Panc1 (cell line): ENCODE measurements at regions not wholly inside any gene's neighbourhood (a gene's known extent, or its start where the extent isn't known, plus 50 kb on each side); places are given as distances from the start of the nearest gene placed in this dataset.

Source experiments
- ATAC-seq: fragments of 200-7000 bp; cut with Tn5 transposase; 2 replicates; pipeline ENCODE4 v1.9.1; 2020; ENCODE audit warnings: mild to moderate bottlenecking, moderate library complexity
- BruUV-seq: library from RNA; stranded (reverse); fragments of 400-500 nt; replicated peaks from 2 replicates; lab custom pipeline; 2021; lab: Mats Ljungman, UMichigan
- CTCF ChIA-PET: fragments of 300-600 bp; sonication (Branson Sonifier 250); formaldehyde crosslinking; loops from one replicate; lab custom pipeline; 2022; ENCODE audit warnings: antibody characterized with exemption; lab: Charles Lee
- POLR2A ChIA-PET: fragments of 300-600 bp; sonication (Branson Sonifier 250); formaldehyde crosslinking; loops from one replicate; lab custom pipeline; 2022; ENCODE audit warnings: antibody characterized with exemption; lab: Charles Lee
- DNase-seq: peaks from one replicate; pipeline ENCODE4 v3.0.0-alpha.2; 2010; ENCODE audit warnings: low read depth, low spot score
- H3K27ac ChIP-seq: 2 replicates; pipeline ENCODE4 v1.5.1; 2011; ENCODE audit warnings: mild to moderate bottlenecking, low read length, inconsistent platforms
- H3K27me3 ChIP-seq: fragments of 200-500 bp; sonication (Bioruptor generic); 2 replicates; pipeline ENCODE4 v1.6.0; 2014; ENCODE audit warnings: low read length, inconsistent platforms; ENCODE audit not compliant: control insufficient read depth, insufficient read depth
- H3K36me3 ChIP-seq: fragments of 200-500 bp; sonication (Bioruptor generic); 2 replicates; pipeline ENCODE4 v1.5.1; 2014; ENCODE audit warnings: inconsistent platforms, mild to moderate bottlenecking, low read length, moderate library complexity; ENCODE audit not compliant: control insufficient read depth, insufficient read depth
- H3K4me1 ChIP-seq: 2 replicates; pipeline ENCODE4 v1.5.1; 2011; ENCODE audit warnings: inconsistent platforms, mild to moderate bottlenecking, low read length, moderate library complexity; ENCODE audit not compliant: control insufficient read depth, insufficient read depth
- H3K4me3 ChIP-seq, 2 experiments: 2 replicates each; pipeline ENCODE4 v1.5.1; 2011 to 2012; ENCODE audit warnings: low read depth in 2 of 2, low read length in 2 of 2, mild to moderate bottlenecking in 2 of 2, inconsistent platforms in 1 of 2, moderate library complexity in 1 of 2
- H3K9me3 ChIP-seq: fragments of 200-500 bp; sonication (Bioruptor generic); 2 replicates; pipeline ENCODE4 v1.5.1; 2014; ENCODE audit warnings: low read depth, mild to moderate bottlenecking, inconsistent platforms, low read length, moderate library complexity; ENCODE audit not compliant: control insufficient read depth, insufficient read depth
- POLR2AphosphoS5 ChIP-seq: IDR thresholded peaks from 2 replicates; pipeline ENCODE4 v1.6.1; 2012; ENCODE audit warnings: mild to moderate bottlenecking, low read depth, low read length, moderate library complexity
- SIN3A ChIP-seq: IDR thresholded peaks from 2 replicates; pipeline ENCODE4 v1.6.1; 2012; ENCODE audit warnings: low read depth, mild to moderate bottlenecking, low read length, moderate library complexity, borderline replicate concordance; ENCODE audit not compliant: insufficient read depth
- TCF7L2 ChIP-seq: IDR thresholded peaks from 2 replicates; pipeline ENCODE4 v1.6.1; 2011; ENCODE audit warnings: mild to moderate bottlenecking, low read depth, low read length, inconsistent platforms
- in situ Hi-C: cut with HindIII; loops from 2 replicates; pipeline ENCODE4 v1.10.0; 2016; ENCODE audit warnings: low sequenced_read_pairs, low pct_unique_long_range_greater_than_20kb
- intact Hi-C: fragments of 100-400 bp; cut with micrococcal nuclease; formaldehyde crosslinking; loops from one replicate; pipeline ENCODE4 v1.10.0; 2022; ENCODE audit not compliant: unreplicated experiment
- TF ChIP-seq, protein P1 (sequence below): fragments of 450-650 bp; IDR thresholded peaks from 2 replicates; pipeline ENCODE4 v1.5.1; 2017; ENCODE audit warnings: mild to moderate bottlenecking
- TF ChIP-seq, protein P2 (sequence below), 2 experiments: IDR thresholded peaks; 2 replicates each; pipeline ENCODE4 v1.6.1; 2011 to 2012; ENCODE audit warnings: low read depth in 2 of 2, control low read depth in 1 of 2, low read length in 1 of 2, mild to moderate bottlenecking in 1 of 2, moderate library complexity in 1 of 2; ENCODE audit not compliant: insufficient read depth in 1 of 2

DNA sequence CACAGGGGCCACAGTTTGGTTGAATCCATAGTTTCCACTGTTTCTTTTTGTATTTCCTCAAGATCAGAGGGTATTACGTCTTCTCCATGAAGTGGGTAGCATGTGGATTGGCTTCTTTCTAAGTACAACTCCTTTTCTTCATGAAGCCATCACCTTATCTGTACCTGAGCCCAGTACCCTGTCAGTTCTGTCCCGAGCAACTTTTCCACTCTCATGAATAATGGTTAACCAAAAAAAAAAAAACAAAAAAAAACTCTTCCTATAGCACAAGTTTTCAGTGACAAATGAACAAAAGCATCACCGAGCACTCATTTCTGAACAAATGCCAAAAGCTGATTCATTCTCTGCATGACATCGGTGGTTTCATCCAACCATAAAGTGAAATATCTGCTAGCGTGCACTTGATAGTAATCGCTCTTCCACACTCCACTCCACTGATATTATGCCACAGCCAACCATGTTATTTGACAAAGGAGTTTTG, 53.0 kb upstream of the CCDC150 start:
- Histone ChIP-seq H3K9me3 (no peaks in the 10 kb centered on the region), H3K4me1 (peaks cover 21% of the 10 kb centered on the region), H3K4me3 (no peak overlapping the region), H3K36me3 (no peaks in the 10 kb centered on the region), H3K27me3 (no peaks in the 10 kb centered on the region), H3K27ac (no peak overlapping the region)
- in situ Hi-C loops: no loop called here
- DNase-seq (no peak), ATAC-seq (peak; percentile 62; the same call in 1 of the 2 replicates)
- ChIA-PET CTCF (interaction anchor here (0.7 kb wide), 1 partner anchor 770 kb away, joined by 3 read pairs; no protein-coding TSS in a partner anchor), POLR2A (no interaction called here)
- intact Hi-C loops: no loop called here
- no TSS peak for BruUV-seq
- TF ChIP-seq, protein P1, sequence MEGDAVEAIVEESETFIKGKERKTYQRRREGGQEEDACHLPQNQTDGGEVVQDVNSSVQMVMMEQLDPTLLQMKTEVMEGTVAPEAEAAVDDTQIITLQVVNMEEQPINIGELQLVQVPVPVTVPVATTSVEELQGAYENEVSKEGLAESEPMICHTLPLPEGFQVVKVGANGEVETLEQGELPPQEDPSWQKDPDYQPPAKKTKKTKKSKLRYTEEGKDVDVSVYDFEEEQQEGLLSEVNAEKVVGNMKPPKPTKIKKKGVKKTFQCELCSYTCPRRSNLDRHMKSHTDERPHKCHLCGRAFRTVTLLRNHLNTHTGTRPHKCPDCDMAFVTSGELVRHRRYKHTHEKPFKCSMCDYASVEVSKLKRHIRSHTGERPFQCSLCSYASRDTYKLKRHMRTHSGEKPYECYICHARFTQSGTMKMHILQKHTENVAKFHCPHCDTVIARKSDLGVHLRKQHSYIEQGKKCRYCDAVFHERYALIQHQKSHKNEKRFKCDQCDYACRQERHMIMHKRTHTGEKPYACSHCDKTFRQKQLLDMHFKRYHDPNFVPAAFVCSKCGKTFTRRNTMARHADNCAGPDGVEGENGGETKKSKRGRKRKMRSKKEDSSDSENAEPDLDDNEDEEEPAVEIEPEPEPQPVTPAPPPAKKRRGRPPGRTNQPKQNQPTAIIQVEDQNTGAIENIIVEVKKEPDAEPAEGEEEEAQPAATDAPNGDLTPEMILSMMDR: no peak
- TF ChIP-seq, protein P2, sequence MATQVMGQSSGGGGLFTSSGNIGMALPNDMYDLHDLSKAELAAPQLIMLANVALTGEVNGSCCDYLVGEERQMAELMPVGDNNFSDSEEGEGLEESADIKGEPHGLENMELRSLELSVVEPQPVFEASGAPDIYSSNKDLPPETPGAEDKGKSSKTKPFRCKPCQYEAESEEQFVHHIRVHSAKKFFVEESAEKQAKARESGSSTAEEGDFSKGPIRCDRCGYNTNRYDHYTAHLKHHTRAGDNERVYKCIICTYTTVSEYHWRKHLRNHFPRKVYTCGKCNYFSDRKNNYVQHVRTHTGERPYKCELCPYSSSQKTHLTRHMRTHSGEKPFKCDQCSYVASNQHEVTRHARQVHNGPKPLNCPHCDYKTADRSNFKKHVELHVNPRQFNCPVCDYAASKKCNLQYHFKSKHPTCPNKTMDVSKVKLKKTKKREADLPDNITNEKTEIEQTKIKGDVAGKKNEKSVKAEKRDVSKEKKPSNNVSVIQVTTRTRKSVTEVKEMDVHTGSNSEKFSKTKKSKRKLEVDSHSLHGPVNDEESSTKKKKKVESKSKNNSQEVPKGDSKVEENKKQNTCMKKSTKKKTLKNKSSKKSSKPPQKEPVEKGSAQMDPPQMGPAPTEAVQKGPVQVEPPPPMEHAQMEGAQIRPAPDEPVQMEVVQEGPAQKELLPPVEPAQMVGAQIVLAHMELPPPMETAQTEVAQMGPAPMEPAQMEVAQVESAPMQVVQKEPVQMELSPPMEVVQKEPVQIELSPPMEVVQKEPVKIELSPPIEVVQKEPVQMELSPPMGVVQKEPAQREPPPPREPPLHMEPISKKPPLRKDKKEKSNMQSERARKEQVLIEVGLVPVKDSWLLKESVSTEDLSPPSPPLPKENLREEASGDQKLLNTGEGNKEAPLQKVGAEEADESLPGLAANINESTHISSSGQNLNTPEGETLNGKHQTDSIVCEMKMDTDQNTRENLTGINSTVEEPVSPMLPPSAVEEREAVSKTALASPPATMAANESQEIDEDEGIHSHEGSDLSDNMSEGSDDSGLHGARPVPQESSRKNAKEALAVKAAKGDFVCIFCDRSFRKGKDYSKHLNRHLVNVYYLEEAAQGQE (IDR thresholded peaks at IDR 0.05; ENCODE audit: insufficient read depth in 1 of 2, low read depth in 2 of 2, low read length in 1 of 2): no peak
- no peak for TF ChIP-seq TCF7L2

DNA sequence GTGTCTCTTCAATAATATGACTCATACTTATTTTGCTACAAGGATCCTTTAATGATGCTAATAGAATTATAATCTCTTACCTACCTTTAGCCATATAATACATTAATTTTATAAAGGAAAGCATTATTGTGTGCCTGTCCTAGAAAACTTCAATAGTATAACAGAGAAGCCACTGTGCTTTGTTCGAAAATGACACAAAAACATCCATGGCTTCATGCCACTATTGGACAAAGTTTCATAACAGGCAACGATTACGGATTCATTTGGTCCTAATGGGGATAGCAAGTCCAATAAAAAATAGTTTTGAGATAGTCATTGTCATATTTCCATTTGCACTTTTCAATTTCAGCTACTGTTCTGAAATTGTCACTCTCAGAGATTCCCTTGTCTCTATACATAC, 52.5 kb upstream of the CCDC150 start:
- ATAC-seq (no peak), DNase-seq (no peak)
- Histone ChIP-seq H3K27ac (no peak overlapping the region), H3K27me3 (no peaks in the 10 kb centered on the region), H3K9me3 (no peaks in the 10 kb centered on the region), H3K36me3 (no peaks in the 10 kb centered on the region), H3K4me3 (no peak overlapping the region), H3K4me1 (peaks cover 23% of the 10 kb centered on the region)
- intact Hi-C loops: no loop called here
- CTCF ChIA-PET: interaction anchor here (0.7 kb wide), 1 partner anchor 769 kb away, joined by 3 read pairs; no protein-coding TSS in a partner anchor
- no TSS peak for BruUV-seq
- no peak for TF ChIP-seq SIN3A
- TF ChIP-seq, protein P1: no peak
- TF ChIP-seq POLR2AphosphoS5: no peak
- TF ChIP-seq TCF7L2: no peak
- TF ChIP-seq, protein P2 (IDR thresholded peaks at IDR 0.05; ENCODE audit: insufficient read depth in 1 of 2, low read depth in 2 of 2, low read length in 1 of 2): no peak
- POLR2A ChIA-PET: no interaction called here
- in situ Hi-C loops: no loop called here
